Caco-2 (cell line): ENCODE measurements at regions not wholly inside any gene's neighbourhood (a gene's known extent, or its start where the extent isn't known, plus 50 kb on each side); places are given as distances from the start of the nearest gene placed in this dataset.

Experiments used
- BruUV-seq: library from RNA; stranded (reverse); fragments of 400-500 nt; replicated peaks from 2 replicates; lab custom pipeline; 2021; lab: Mats Ljungman, UMichigan
- CTCF ChIA-PET: fragments of 300-600 bp; sonication (Branson Sonifier 250); formaldehyde crosslinking; loops from one replicate; lab custom pipeline; 2022; ENCODE audit warnings: antibody characterized with exemption; lab: Charles Lee
- POLR2A ChIA-PET: fragments of 300-600 bp; sonication (Branson Sonifier 250); formaldehyde crosslinking; loops from one replicate; lab custom pipeline; 2022; ENCODE audit warnings: antibody characterized with exemption; lab: Charles Lee
- DNase-seq, 2 experiments: peaks; one replicate each; pipeline versions ENCODE4 v3.0.0 to v3.0.0-alpha.2; 2020 to 2022
- H3K27me3 ChIP-seq: replicated peaks from 2 replicates; pipeline ENCODE4 v1.6.0; 2011; ENCODE audit warnings: low read length; ENCODE audit not compliant: control insufficient read depth, insufficient read depth
- H3K36me3 ChIP-seq: 2 replicates; pipeline ENCODE4 v1.5.1; 2011; ENCODE audit warnings: low read length; ENCODE audit not compliant: control insufficient read depth, insufficient read depth
- H3K4me1 ChIP-seq: fragments of 250-450 bp; sonication (Bioruptor Pico); 2 replicates; pipeline ENCODE4 v1.5.1; 2020; ENCODE audit warnings: mild to moderate bottlenecking
- H3K4me3 ChIP-seq: 2 replicates; pipeline ENCODE4 v1.5.1; 2011; ENCODE audit warnings: low read depth, mild to moderate bottlenecking, control low read depth, low read length
- H3K9me3 ChIP-seq: fragments of 250-450 bp; sonication (Bioruptor Pico); 2 replicates; pipeline ENCODE4 v1.5.1; 2020; ENCODE audit warnings: mild to moderate bottlenecking, moderate library complexity
- H3K27ac Mint-ChIP-seq: one replicate; pipeline ENCODE4 v1.8.0; 2022; ENCODE audit warnings: mixed read lengths; ENCODE audit not compliant: unreplicated experiment
- H3K27me3 Mint-ChIP-seq: one replicate; pipeline ENCODE4 v1.8.0; 2022; ENCODE audit warnings: mixed read lengths; ENCODE audit not compliant: insufficient read depth, unreplicated experiment
- H3K36me3 Mint-ChIP-seq: one replicate; pipeline ENCODE4 v1.8.0; 2022; ENCODE audit warnings: mild to moderate bottlenecking, mixed read lengths; ENCODE audit not compliant: insufficient read depth, unreplicated experiment
- H3K4me1 Mint-ChIP-seq: one replicate; pipeline ENCODE4 v1.8.0; 2022; ENCODE audit warnings: low read depth, mixed read lengths; ENCODE audit not compliant: unreplicated experiment
- H3K4me3 Mint-ChIP-seq: one replicate; pipeline ENCODE4 v1.8.0; 2022; ENCODE audit warnings: mild to moderate bottlenecking, moderate library complexity, mixed read lengths; ENCODE audit not compliant: unreplicated experiment
- H3K9me3 Mint-ChIP-seq: one replicate; pipeline ENCODE4 v1.8.0; 2022; ENCODE audit warnings: mixed read lengths; ENCODE audit not compliant: unreplicated experiment
- CTCF ChIP-seq, 2 experiments: fragments of 200-600 bp in 1 of 2; IDR thresholded peaks; 1 replicate in 1 of 2; 2 replicates in 1 of 2; pipeline versions ENCODE4 v1.5.1 to v1.8.0; 2011 to 2022; ENCODE audit warnings: antibody characterized with exemption in 1 of 2, control low read depth in 1 of 2, inconsistent platforms in 1 of 2, low read depth in 1 of 2, low read length in 1 of 2, mild to moderate bottlenecking in 1 of 2, moderate library complexity in 1 of 2; ENCODE audit not compliant: insufficient read depth in 1 of 2, severe bottlenecking in 1 of 2, unreplicated experiment in 1 of 2
- intact Hi-C: fragments of 100-400 bp; cut with micrococcal nuclease; formaldehyde crosslinking; loops from one replicate; pipeline ENCODE4 v1.10.0; 2022; ENCODE audit not compliant: unreplicated experiment

DNA sequence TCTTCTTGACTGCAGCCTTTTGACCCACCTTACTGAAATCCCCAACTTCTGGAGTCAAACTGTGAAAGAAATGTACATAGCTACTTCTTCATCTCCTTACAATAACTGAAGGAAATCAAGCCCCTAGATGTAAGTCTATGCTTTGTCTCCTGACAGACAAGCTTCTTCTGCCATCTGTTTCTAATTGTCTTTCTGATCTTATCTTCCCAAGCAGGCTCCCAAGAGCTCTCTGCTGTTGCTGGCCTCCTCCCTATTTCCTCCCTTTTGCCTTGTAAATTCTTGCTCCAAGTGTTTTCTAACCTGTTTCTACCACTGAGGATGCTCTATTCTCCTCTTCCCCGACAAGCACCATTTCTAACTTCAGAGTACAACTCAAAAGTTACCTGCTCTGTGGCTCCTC lies 77.4 kb upstream of the OSR1 start:
- ChIA-PET CTCF (no interaction called here), POLR2A (no interaction called here)
- no peak for TF ChIP-seq CTCF (IDR thresholded peaks at IDR 0.05; ENCODE audit: insufficient read depth in 1 of 2, low read depth in 1 of 2, low read length in 1 of 2, severe bottlenecking in 1 of 2, unreplicated experiment in 1 of 2)
- Histone ChIP-seq H3K27me3 (no peaks in the 10 kb centered on the region; the same call in 1 of the 2 replicates), H3K4me1 (no peaks in the 10 kb centered on the region), H3K4me3 (no peak overlapping the region), H3K9me3 (no peaks in the 10 kb centered on the region), H3K36me3 (no peaks in the 10 kb centered on the region)
- Mint-ChIP-seq H3K27me3 (peaks cover 15% of the 10 kb centered on the region), H3K9me3 (no peaks in the 10 kb centered on the region), H3K27ac (no peak overlapping the region), H3K4me3 (no peak overlapping the region), H3K4me1 (no peaks in the 10 kb centered on the region), H3K36me3 (no peaks in the 10 kb centered on the region)
- intact Hi-C loops = no loop called here
- no TSS peak for BruUV-seq
- DNase-seq = no peak

GRCh38 chr2:19434413-19434812 lies 76.0 kb upstream of the OSR1 start:
- Mint-ChIP-seq H3K4me1 (no peaks in the 10 kb centered on the region), H3K27me3 (peaks cover 18% of the 10 kb centered on the region), H3K27ac (no peak overlapping the region), H3K36me3 (no peaks in the 10 kb centered on the region), H3K4me3 (no peak overlapping the region), H3K9me3 (no peaks in the 10 kb centered on the region)
- H3K4me3 ChIP-seq = no peak overlapping the region
- POLR2A ChIA-PET = no interaction called here
- H3K4me1 ChIP-seq = no peaks in the 10 kb centered on the region
- no TSS peak for BruUV-seq
- H3K27me3 ChIP-seq = no peaks in the 10 kb centered on the region; the same call in 1 of the 2 replicates
- no peaks in the 10 kb centered on the region for H3K9me3 ChIP-seq
- H3K36me3 ChIP-seq = no peaks in the 10 kb centered on the region
- DNase-seq = no peak
- CTCF ChIA-PET = no interaction called here
- intact Hi-C loops = no loop called here
- TF ChIP-seq CTCF (IDR thresholded peaks at IDR 0.05; ENCODE audit: insufficient read depth in 1 of 2, low read depth in 1 of 2, low read length in 1 of 2, severe bottlenecking in 1 of 2, unreplicated experiment in 1 of 2) = no peak

- ChIA-PET POLR2A (no interaction called here), CTCF (no interaction called here)
- Histone ChIP-seq H3K4me3 (no peak overlapping the region), H3K9me3 (no peaks in the 10 kb centered on the region), H3K4me1 (no peaks in the 10 kb centered on the region), H3K27me3 (no peaks in the 10 kb centered on the region), H3K36me3 (no peaks in the 10 kb centered on the region)
- H3K4me1 Mint-ChIP-seq = peaks cover 6% of the 10 kb centered on the region
- TF ChIP-seq CTCF (IDR thresholded peaks at IDR 0.05; ENCODE audit: insufficient read depth in 1 of 2, low read depth in 1 of 2, low read length in 1 of 2, severe bottlenecking in 1 of 2, unreplicated experiment in 1 of 2) = no peak
- H3K27me3 Mint-ChIP-seq = peaks cover 7% of the 10 kb centered on the region
- H3K9me3 Mint-ChIP-seq = peaks cover 12% of the 10 kb centered on the region
- BruUV-seq = no TSS peak
- intact Hi-C loops = no loop called here
- DNase-seq = no peak
- no peak overlapping the region for H3K27ac Mint-ChIP-seq
- H3K4me3 Mint-ChIP-seq = no peak overlapping the region
- no peaks in the 10 kb centered on the region for H3K36me3 Mint-ChIP-seq
Measured at GRCh38 chr2:19426941-19427340, 68.5 kb upstream of the OSR1 start.
